ENCODE measurements at regions not wholly inside any gene's neighbourhood (a gene's known extent, or its start where the extent isn't known, plus 50 kb on each side); places are given as distances from the start of the nearest gene placed in this dataset.

GRCh38 chr2:62315476-62315875 lies 119.6 kb downstream of the B3GNT2 start:
- H3K9me3 ChIP-seq (ENCODE audit: control insufficient read depth, low read length), result no peaks in the 10 kb centered on the region
- no peaks in the 10 kb centered on the region for H3K4me1 ChIP-seq (ENCODE audit: control insufficient read depth, insufficient read depth, low read length, poor library complexity, severe bottlenecking)
- WGBS, 2 experiments (ENCODE audit: insufficient coverage in 2 of 2), result 96 to 100% methylated on average over 2 to 3 of the region's 4 CpGs
- no peak overlapping the region for H3K27ac ChIP-seq (ENCODE audit: low read depth, low read length, severe bottlenecking)
- no peak overlapping the region for H3K4me3 ChIP-seq (ENCODE audit: extremely low read depth, insufficient read depth, low read length, poor library complexity, severe bottlenecking)
- H3K36me3 ChIP-seq (ENCODE audit: control insufficient read depth, insufficient read depth, low read length), result no peaks in the 10 kb centered on the region

GRCh38 chr2:62314291-62314690 lies 118.4 kb downstream of the B3GNT2 start:
- no peak overlapping the region for H3K4me3 ChIP-seq (ENCODE audit: extremely low read depth, insufficient read depth, low read length, poor library complexity, severe bottlenecking)
- peaks cover 9% of the 10 kb centered on the region for H3K4me1 ChIP-seq (ENCODE audit: control insufficient read depth, insufficient read depth, low read length, poor library complexity, severe bottlenecking)
- no peaks in the 10 kb centered on the region for H3K36me3 ChIP-seq (ENCODE audit: control insufficient read depth, insufficient read depth, low read length)
- H3K27ac ChIP-seq (ENCODE audit: low read depth, low read length, severe bottlenecking), result no peak overlapping the region
- H3K9me3 ChIP-seq (ENCODE audit: control insufficient read depth, low read length), result no peaks in the 10 kb centered on the region
- no CpG with 5 or more reads among the region's 2 CpGs for WGBS, 2 experiments (ENCODE audit: insufficient coverage in 2 of 2)

DNA sequence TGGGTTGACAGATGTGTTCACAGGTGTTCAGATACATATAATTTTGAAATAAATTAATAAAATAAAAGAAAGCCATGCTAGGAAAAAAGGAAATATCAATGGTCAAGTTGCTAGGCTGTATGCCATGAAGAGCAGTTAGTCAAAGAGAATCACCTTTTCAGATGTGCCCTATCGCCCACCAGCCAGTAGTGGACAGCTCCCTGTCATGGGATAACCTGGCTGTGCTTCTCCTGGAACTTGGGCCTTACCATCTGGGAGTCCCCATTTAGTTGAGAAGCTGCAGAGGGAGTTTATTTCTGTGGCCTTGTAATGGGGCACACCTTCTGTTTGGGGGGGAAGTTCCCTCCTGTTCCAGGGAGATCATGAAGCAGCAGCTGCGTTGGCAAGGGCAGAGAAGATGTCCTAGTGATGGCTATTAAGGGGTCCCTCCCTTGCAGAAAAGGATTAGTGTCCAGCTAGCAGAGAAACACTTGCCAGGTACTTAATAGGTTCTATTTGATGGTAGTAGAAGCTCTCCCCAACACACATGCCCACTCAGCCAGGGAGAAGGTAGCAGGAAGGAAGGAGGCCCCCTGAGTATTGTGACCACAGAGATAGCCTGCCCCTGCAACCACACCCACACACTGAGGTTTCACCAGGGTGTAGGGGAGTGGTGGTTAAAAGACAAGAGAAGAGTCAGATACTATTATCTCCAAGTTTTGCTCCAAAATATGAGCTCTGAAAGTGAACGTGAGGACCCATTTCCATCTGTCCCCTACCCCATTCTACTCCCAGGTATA lies 117.7 kb downstream of the B3GNT2 start:
- Histone ChIP-seq H3K4me1 (ENCODE audit: control insufficient read depth, insufficient read depth, low read length, poor library complexity, severe bottlenecking) (peaks cover 9% of the 10 kb centered on the region), H3K4me3 (ENCODE audit: extremely low read depth, insufficient read depth, low read length, poor library complexity, severe bottlenecking) (no peak overlapping the region), H3K9me3 (ENCODE audit: control insufficient read depth, low read length) (no peaks in the 10 kb centered on the region), H3K27ac (ENCODE audit: low read depth, low read length, severe bottlenecking) (no peak overlapping the region), H3K36me3 (ENCODE audit: control insufficient read depth, insufficient read depth, low read length) (no peaks in the 10 kb centered on the region)
- 88 to 100% methylated on average over 1 to 2 of the region's 3 CpGs for WGBS, 2 experiments (ENCODE audit: insufficient coverage in 2 of 2)

- Histone ChIP-seq H3K4me3 (ENCODE audit: extremely low read depth, insufficient read depth, low read length, poor library complexity, severe bottlenecking) (no peak overlapping the region), H3K27ac (ENCODE audit: low read depth, low read length, severe bottlenecking) (no peak overlapping the region), H3K9me3 (ENCODE audit: control insufficient read depth, low read length) (no peaks in the 10 kb centered on the region), H3K4me1 (ENCODE audit: control insufficient read depth, insufficient read depth, low read length, poor library complexity, severe bottlenecking) (peaks cover 32% of the 10 kb centered on the region), H3K36me3 (ENCODE audit: control insufficient read depth, insufficient read depth, low read length) (no peaks in the 10 kb centered on the region)
- WGBS, 2 experiments (ENCODE audit: insufficient coverage in 2 of 2), result 80 to 82% methylated on average over 11 to 13 of the region's 17 CpGs
Measured at GRCh38 chr2:62309465-62310091, 113.7 kb downstream of the B3GNT2 start.

DNA sequence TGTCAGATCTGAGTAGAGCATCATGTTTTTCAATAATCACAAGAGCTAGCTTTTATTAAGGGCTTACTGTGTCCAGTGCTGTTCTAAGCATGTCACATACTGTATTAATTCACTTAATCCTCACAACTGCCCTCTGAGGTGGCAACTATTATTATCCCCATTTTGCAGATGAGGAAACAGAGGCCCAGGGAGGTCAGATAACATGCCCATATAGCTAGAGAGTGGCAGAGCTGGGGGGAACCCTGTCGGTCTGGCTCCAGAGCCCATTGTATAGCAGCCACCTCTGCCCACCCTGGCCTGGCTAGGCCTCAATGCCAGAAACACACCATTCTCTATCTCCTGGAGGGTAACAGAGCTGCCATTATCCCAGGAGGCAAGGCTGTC lies 113.2 kb downstream of the B3GNT2 start:
- H3K4me3 ChIP-seq (ENCODE audit: extremely low read depth, insufficient read depth, low read length, poor library complexity, severe bottlenecking), result no peak overlapping the region
- peaks cover 36% of the 10 kb centered on the region for H3K4me1 ChIP-seq (ENCODE audit: control insufficient read depth, insufficient read depth, low read length, poor library complexity, severe bottlenecking)
- H3K27ac ChIP-seq (ENCODE audit: low read depth, low read length, severe bottlenecking), result no peak overlapping the region
- WGBS, 2 experiments (ENCODE audit: insufficient coverage in 2 of 2), result no CpG with 5 or more reads among the region's 1 CpG
- no peaks in the 10 kb centered on the region for H3K9me3 ChIP-seq (ENCODE audit: control insufficient read depth, low read length)
- no peaks in the 10 kb centered on the region for H3K36me3 ChIP-seq (ENCODE audit: control insufficient read depth, insufficient read depth, low read length)

DNA sequence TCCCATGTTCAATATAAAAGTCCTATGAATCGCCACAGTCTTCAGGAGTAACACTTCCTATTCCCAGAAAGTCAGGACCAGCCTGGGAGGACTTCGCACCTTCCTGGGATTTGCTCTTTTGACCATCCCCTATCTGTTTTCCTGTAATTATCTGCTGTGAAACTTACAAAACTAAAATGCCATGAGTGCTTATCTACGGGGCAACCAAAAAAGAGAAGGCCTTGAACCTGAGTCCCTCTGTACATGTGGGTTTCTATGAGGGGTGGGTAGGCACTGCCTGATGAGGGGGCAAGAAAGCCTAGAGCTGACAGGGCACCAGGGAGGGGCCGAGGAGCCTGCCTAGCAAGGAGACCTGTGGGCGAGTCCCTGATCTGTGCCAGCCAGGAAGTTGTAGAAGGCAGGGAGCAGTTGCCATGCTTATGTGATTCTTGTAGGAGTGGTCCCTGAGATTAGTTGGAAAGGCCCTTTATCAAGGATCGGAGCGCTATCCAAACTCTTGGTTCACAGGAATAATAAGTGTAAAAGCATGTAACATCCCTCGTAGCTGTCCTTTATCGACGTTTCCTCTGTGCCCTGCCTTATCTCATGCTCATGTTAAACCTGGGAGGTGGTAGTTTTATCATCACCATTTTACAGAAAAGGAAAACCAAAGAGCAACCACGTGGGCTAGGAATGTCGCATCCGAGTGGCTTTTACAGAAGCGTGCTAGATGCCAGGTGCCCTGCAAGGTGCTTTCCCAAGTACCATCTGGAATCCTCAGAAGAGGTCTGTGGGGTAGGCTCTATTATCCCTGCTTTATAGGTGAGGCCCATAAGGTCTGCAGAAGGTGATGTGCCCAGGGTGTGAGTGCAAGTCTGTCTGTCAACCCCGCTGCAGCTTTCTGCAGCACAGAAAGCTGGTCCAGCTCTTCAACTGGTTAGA lies 111.8 kb downstream of the B3GNT2 start:
- Histone ChIP-seq H3K4me1 (ENCODE audit: control insufficient read depth, insufficient read depth, low read length, poor library complexity, severe bottlenecking) (peaks cover 40% of the 10 kb centered on the region), H3K4me3 (ENCODE audit: extremely low read depth, insufficient read depth, low read length, poor library complexity, severe bottlenecking) (no peak overlapping the region), H3K9me3 (ENCODE audit: control insufficient read depth, low read length) (no peaks in the 10 kb centered on the region), H3K27ac (ENCODE audit: low read depth, low read length, severe bottlenecking) (peak overlapping the region; percentile 60), H3K36me3 (ENCODE audit: control insufficient read depth, insufficient read depth, low read length) (no peaks in the 10 kb centered on the region)
- 89 to 91% methylated on average over 12 to 13 of the region's 15 CpGs for WGBS, 2 experiments (ENCODE audit: insufficient coverage in 2 of 2)

DNA sequence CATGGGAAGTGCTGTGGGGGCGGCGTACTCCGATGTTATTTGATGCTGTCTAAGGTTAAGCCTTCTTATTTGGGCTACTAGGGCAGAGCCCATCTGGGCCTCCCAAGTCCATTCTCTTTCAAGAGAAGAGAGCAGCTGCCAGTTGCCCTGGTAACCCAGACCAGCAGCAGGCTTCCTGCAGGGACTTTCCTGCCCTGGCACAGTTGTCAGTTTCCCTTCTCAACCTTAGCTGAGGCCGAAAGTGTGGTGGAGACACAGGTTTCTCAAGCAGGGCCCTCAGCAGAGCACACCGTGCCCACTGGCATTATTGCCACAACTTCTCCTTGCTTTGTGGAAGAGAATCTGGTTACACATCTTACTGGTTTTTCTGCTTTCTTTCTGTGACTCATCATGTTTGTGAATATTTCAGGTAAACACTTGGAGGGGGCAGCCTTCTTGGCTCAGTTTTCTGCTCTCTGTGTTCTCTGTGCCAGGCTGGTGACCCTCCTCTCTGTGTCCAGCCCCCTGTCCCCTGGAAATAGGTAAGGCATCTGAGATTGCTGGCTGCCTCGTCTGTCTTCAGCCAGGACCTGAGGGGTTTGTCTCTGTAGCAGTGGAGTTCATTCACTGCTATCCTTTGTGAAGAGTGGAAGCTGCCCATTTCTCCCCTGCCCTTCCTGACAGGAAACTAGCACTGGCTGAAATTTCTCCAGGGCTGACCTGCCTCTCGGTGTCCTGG lies 111.0 kb downstream of the B3GNT2 start:
- H3K27ac ChIP-seq (ENCODE audit: low read depth, low read length, severe bottlenecking), result peak overlapping the region; percentile 60
- H3K4me1 ChIP-seq (ENCODE audit: control insufficient read depth, insufficient read depth, low read length, poor library complexity, severe bottlenecking), result peaks cover 40% of the 10 kb centered on the region
- WGBS, 2 experiments (ENCODE audit: insufficient coverage in 2 of 2), result 82 to 85% methylated on average over 6 to 7 of the region's 7 CpGs
- no peaks in the 10 kb centered on the region for H3K9me3 ChIP-seq (ENCODE audit: control insufficient read depth, low read length)
- no peaks in the 10 kb centered on the region for H3K36me3 ChIP-seq (ENCODE audit: control insufficient read depth, insufficient read depth, low read length)
- no peak overlapping the region for H3K4me3 ChIP-seq (ENCODE audit: extremely low read depth, insufficient read depth, low read length, poor library complexity, severe bottlenecking)

DNA sequence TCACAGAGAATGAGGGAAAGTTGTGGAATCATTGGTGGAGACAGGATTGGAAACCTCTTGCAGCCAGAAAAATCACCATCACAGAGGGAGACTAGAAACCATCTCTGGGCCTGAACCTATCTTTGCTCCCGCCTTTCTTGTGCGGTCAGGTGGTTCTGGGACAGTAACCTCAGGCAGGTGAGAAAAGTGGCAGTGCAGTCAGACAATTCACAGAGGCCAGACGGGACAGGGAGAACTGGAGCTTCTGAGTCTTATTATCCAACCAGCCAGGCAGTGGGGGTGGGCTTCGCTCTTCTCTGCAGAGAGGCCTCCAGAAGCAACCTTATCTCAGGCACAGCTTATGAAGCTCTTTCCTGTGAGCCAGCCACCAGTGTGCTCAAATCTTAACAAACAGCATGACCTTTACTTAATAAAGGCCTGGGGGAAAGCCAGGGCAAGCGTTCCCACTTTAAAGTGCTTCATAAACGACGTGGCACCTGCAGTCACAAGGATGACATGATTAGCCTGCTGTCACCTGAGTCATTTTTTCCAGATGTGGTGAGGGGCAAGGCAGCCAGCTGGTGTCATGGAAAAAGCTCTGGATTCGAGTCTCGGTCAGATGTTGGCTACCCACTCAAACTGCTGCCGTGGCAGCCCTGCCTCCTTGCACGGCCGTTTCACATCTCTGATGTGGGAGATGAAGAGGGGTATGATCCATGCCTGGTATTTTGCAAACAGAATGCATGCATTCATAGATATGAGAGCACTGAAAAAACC lies 109.7 kb downstream of the B3GNT2 start:
- WGBS, 2 experiments (ENCODE audit: insufficient coverage in 2 of 2), result 86 to 91% methylated on average over 7 to 12 of the region's 12 CpGs
- Histone ChIP-seq H3K4me3 (ENCODE audit: extremely low read depth, insufficient read depth, low read length, poor library complexity, severe bottlenecking) (no peak overlapping the region), H3K4me1 (ENCODE audit: control insufficient read depth, insufficient read depth, low read length, poor library complexity, severe bottlenecking) (peaks cover 40% of the 10 kb centered on the region), H3K9me3 (ENCODE audit: control insufficient read depth, low read length) (no peaks in the 10 kb centered on the region), H3K36me3 (ENCODE audit: control insufficient read depth, insufficient read depth, low read length) (no peaks in the 10 kb centered on the region), H3K27ac (ENCODE audit: low read depth, low read length, severe bottlenecking) (peak overlapping the region; percentile 73)

DNA sequence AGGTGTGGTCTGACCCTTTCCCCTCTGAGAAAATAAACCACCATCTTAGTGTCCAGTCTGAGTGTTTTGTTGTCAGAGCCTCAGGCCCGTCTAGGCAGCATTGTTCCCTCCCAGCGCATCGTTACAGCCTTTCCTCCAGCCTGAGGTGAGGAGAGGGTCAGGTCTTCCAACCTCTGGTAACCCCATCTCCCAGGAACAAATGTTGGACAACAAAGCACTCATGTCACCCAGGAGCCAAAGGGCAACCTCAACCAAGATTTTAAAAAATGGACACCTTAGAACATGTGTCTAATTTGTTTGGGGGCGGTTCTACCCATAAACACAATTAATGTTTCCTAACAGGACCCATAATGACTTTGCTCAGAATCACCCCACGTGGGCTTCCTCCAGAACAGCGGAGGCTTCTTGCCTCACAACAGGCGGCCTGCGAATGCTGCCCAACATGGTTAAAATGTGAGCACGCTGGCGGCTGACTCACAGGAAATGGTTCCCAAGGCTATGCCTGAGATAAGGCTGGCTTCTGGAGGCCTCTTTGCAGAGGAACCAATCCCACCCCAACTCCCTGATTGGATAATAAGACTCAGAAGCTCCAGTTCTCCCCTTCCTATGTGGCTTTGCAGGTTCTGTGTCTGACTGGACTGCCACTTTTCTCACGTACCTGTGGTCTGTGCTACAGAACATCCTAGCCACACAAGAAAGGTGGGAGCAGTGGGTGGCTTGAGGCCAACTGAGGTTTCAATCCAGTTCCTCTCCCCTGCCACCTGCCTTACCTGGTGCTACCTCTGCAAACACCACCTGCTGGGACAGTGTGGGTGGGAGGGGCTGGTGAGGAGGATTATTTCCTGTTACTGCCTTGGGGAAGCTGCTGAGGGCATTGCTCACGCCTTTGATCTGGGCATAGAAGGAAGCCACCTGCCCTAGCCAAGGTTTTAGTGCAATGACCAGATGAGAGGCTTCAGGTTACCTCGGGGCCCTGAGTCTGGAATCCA lies 108.8 kb downstream of the B3GNT2 start:
- Histone ChIP-seq H3K27ac (ENCODE audit: low read depth, low read length, severe bottlenecking) (peak overlapping the region; percentile 73), H3K36me3 (ENCODE audit: control insufficient read depth, insufficient read depth, low read length) (no peaks in the 10 kb centered on the region), H3K4me3 (ENCODE audit: extremely low read depth, insufficient read depth, low read length, poor library complexity, severe bottlenecking) (no peak overlapping the region), H3K9me3 (ENCODE audit: control insufficient read depth, low read length) (no peaks in the 10 kb centered on the region), H3K4me1 (ENCODE audit: control insufficient read depth, insufficient read depth, low read length, poor library complexity, severe bottlenecking) (peaks cover 35% of the 10 kb centered on the region)
- 68 to 70% methylated on average over 4 to 6 of the region's 13 CpGs for WGBS, 2 experiments (ENCODE audit: insufficient coverage in 2 of 2)
